ENCODE measurements at regions not wholly inside any gene's neighbourhood (a gene's known extent, or its start where the extent isn't known, plus 50 kb on each side); places are given as distances from the start of the nearest gene placed in this dataset.

- no peak for TF ChIP-seq TOX (CRISPR knock-in tag; IDR thresholded peaks at IDR 0.05; ENCODE audit: borderline replicate concordance)
- TF ChIP-seq ZFP30 (CRISPR knock-in tag; IDR thresholded peaks at IDR 0.05) = no peak
- no peak for TF ChIP-seq POU6F1 (CRISPR knock-in tag; IDR thresholded peaks at IDR 0.05; ENCODE audit: borderline replicate concordance, low read depth)
- TF ChIP-seq, protein P1, sequence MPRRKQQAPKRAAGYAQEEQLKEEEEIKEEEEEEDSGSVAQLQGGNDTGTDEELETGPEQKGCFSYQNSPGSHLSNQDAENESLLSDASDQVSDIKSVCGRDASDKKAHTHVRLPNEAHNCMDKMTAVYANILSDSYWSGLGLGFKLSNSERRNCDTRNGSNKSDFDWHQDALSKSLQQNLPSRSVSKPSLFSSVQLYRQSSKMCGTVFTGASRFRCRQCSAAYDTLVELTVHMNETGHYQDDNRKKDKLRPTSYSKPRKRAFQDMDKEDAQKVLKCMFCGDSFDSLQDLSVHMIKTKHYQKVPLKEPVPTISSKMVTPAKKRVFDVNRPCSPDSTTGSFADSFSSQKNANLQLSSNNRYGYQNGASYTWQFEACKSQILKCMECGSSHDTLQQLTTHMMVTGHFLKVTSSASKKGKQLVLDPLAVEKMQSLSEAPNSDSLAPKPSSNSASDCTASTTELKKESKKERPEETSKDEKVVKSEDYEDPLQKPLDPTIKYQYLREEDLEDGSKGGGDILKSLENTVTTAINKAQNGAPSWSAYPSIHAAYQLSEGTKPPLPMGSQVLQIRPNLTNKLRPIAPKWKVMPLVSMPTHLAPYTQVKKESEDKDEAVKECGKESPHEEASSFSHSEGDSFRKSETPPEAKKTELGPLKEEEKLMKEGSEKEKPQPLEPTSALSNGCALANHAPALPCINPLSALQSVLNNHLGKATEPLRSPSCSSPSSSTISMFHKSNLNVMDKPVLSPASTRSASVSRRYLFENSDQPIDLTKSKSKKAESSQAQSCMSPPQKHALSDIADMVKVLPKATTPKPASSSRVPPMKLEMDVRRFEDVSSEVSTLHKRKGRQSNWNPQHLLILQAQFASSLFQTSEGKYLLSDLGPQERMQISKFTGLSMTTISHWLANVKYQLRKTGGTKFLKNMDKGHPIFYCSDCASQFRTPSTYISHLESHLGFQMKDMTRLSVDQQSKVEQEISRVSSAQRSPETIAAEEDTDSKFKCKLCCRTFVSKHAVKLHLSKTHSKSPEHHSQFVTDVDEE (CRISPR knock-in tag; IDR thresholded peaks at IDR 0.05) = no peak
- TF ChIP-seq ZC3H10 (CRISPR knock-in tag; IDR thresholded peaks at IDR 0.05) = no peak
- TF ChIP-seq, protein P2, sequence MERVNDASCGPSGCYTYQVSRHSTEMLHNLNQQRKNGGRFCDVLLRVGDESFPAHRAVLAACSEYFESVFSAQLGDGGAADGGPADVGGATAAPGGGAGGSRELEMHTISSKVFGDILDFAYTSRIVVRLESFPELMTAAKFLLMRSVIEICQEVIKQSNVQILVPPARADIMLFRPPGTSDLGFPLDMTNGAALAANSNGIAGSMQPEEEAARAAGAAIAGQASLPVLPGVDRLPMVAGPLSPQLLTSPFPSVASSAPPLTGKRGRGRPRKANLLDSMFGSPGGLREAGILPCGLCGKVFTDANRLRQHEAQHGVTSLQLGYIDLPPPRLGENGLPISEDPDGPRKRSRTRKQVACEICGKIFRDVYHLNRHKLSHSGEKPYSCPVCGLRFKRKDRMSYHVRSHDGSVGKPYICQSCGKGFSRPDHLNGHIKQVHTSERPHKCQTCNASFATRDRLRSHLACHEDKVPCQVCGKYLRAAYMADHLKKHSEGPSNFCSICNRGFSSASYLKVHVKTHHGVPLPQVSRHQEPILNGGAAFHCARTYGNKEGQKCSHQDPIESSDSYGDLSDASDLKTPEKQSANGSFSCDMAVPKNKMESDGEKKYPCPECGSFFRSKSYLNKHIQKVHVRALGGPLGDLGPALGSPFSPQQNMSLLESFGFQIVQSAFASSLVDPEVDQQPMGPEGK (CRISPR knock-in tag; IDR thresholded peaks at IDR 0.05; ENCODE audit: borderline replicate concordance) = no peak
- TF ChIP-seq CSRNP3 (CRISPR knock-in tag; IDR thresholded peaks at IDR 0.05) = no peak
Measured at GRCh38 chr20:11017446-11017845, 343.6 kb upstream of the JAG1 start.
